Thymus (tissue), 11 donors: ENCODE measurements at regions not wholly inside any gene's neighbourhood (a gene's known extent, or its start where the extent isn't known, plus 50 kb on each side); places are given as distances from the start of the nearest gene placed in this dataset.
"Not testable (repeated sequence)": the region's sequence is repeated elsewhere in the genome, so short reads cannot be mapped to it uniquely, and the experiment has no call there.

Source experiments
- DNase-seq, 9 donors: peaks; one replicate each; pipeline ENCODE4 v3.0.0-alpha.2; 2013; ENCODE audit warnings: low spot score in 9 of 9, low read depth in 6 of 9, missing footprints in 1 of 9
- H3K27ac ChIP-seq, 2 donors: one replicate each; pipeline ENCODE4 v1.5.1; 2013; ENCODE audit warnings: control low read depth in 1 of 2, low read depth in 1 of 2, low read length in 1 of 2, mild to moderate bottlenecking in 1 of 2, moderate library complexity in 1 of 2
- H3K27me3 ChIP-seq, 2 donors: one replicate each; pipeline ENCODE4 v1.5.1; 2013; ENCODE audit warnings: low read length in 1 of 2; ENCODE audit not compliant: control insufficient read depth in 2 of 2, insufficient read depth in 1 of 2
- H3K36me3 ChIP-seq, 2 donors: one replicate each; pipeline ENCODE4 v1.5.1; 2013; ENCODE audit warnings: low read length in 1 of 2, mild to moderate bottlenecking in 1 of 2, moderate library complexity in 1 of 2; ENCODE audit not compliant: control insufficient read depth in 2 of 2, insufficient read depth in 2 of 2
- H3K4me1 ChIP-seq, 2 donors: one replicate each; pipeline ENCODE4 v1.5.1; 2013; ENCODE audit warnings: low read length in 2 of 2; ENCODE audit not compliant: control insufficient read depth in 2 of 2, insufficient read depth in 2 of 2
- H3K4me3 ChIP-seq, 2 donors: one replicate each; pipeline ENCODE4 v1.5.1; 2013; ENCODE audit warnings: low read length in 2 of 2, control low read depth in 1 of 2, mild to moderate bottlenecking in 1 of 2
- H3K9me3 ChIP-seq, 2 donors: one replicate each; pipeline ENCODE4 v1.5.1; 2013; ENCODE audit warnings: low read length in 1 of 2, mild to moderate bottlenecking in 1 of 2; ENCODE audit not compliant: control insufficient read depth in 2 of 2, insufficient read depth in 1 of 2
- WGBS: extraction: QIAGEN DNeasy Blood & Tissue Kit; methylation state at CpG from one replicate; pipeline ENCODE4 v1.1.7; 2013; 5-methylcytosine and 5-hydroxymethylcytosine counted together
- donor health status: healthy.

- no peaks in the 10 kb centered on the region for H3K36me3 ChIP-seq
- 90% methylated on average over 2 of the region's 2 CpGs for WGBS
- DNase-seq, result no peak
- no peak overlapping the region for H3K27ac ChIP-seq
- peaks cover 0 to 5% of the 10 kb centered on the region in 2 donors for H3K9me3 ChIP-seq
- H3K4me3 ChIP-seq, result no peak overlapping the region
- H3K27me3 ChIP-seq, result no peaks in the 10 kb centered on the region
- H3K4me1 ChIP-seq, result no peaks in the 10 kb centered on the region
Observed at GRCh38 chr7:106345421-106346166, 60.8 kb upstream of the NAMPT start.

GRCh38 chr7:106344861-106345260, 60.1 kb upstream of the NAMPT start:
- Histone ChIP-seq H3K27me3 (no peaks in the 10 kb centered on the region), H3K27ac (no peak overlapping the region), H3K9me3 (peaks cover 0 to 5% of the 10 kb centered on the region in 2 donors), H3K4me1 (no peaks in the 10 kb centered on the region), H3K4me3 (no peak overlapping the region), H3K36me3 (no peaks in the 10 kb centered on the region)
- 95% methylated on average over 4 of the region's 4 CpGs for WGBS
- DNase-seq, result no peak

GRCh38 chr7:106344211-106344610, 59.4 kb upstream of the NAMPT start:
- Histone ChIP-seq H3K27me3 (no peaks in the 10 kb centered on the region), H3K4me3 (no peak overlapping the region), H3K27ac (no peak overlapping the region), H3K9me3 (peaks cover 0 to 5% of the 10 kb centered on the region in 2 donors), H3K4me1 (no peaks in the 10 kb centered on the region), H3K36me3 (no peaks in the 10 kb centered on the region)
- no peak for DNase-seq
- WGBS, result 90% methylated on average over 3 of the region's 3 CpGs

- not testable (repeated sequence) for H3K4me1 ChIP-seq, H3K36me3 ChIP-seq, H3K27me3 ChIP-seq
Observed at GRCh38 chr7:106342049-106342448, 57.3 kb upstream of the NAMPT start.

GRCh38 chr7:106340247-106340596, 55.4 kb upstream of the NAMPT start:
- H3K27ac ChIP-seq, H3K27me3 ChIP-seq, H3K36me3 ChIP-seq, DNase-seq, H3K4me1 ChIP-seq, H3K9me3 ChIP-seq, H3K4me3 ChIP-seq: not testable (repeated sequence)
- WGBS, result 86% methylated on average over 3 of the region's 3 CpGs

More at GRCh38 chr7:106342049-106342448, 57.3 kb upstream of the NAMPT start:
- not testable (repeated sequence) for H3K9me3 ChIP-seq, DNase-seq, H3K4me3 ChIP-seq, H3K27ac ChIP-seq
- WGBS, result 88% methylated on average over 3 of the region's 3 CpGs

- 66% methylated on average over 1 of the region's 1 CpG for WGBS
Observed at GRCh38 chr7:106339513-106340246, 54.9 kb upstream of the NAMPT start.

GRCh38 chr7:106337754-106338153, 53.0 kb upstream of the NAMPT start:
- WGBS, result 88% methylated on average over 2 of the region's 2 CpGs
- no peak for DNase-seq
- H3K27me3 ChIP-seq, result no peaks in the 10 kb centered on the region
- no peaks in the 10 kb centered on the region for H3K36me3 ChIP-seq
- no peaks in the 10 kb centered on the region for H3K4me1 ChIP-seq
- H3K4me3 ChIP-seq, result no peak overlapping the region
- peaks cover 0 to 5% of the 10 kb centered on the region in 2 donors for H3K9me3 ChIP-seq
- H3K27ac ChIP-seq, result no peak overlapping the region

More at GRCh38 chr7:106339513-106340246, 54.9 kb upstream of the NAMPT start:
- no peaks in the 10 kb centered on the region for H3K27me3 ChIP-seq
- H3K9me3 ChIP-seq, result peaks cover 0 to 5% of the 10 kb centered on the region in 2 donors
- H3K4me1 ChIP-seq, result no peaks in the 10 kb centered on the region
- no peak overlapping the region for H3K4me3 ChIP-seq
- no peaks in the 10 kb centered on the region for H3K36me3 ChIP-seq
- no peak overlapping the region for H3K27ac ChIP-seq
- no peak for DNase-seq

- no peak for DNase-seq
Observed at GRCh38 chr7:106335814-106336213, 51.0 kb upstream of the NAMPT start.

More at GRCh38 chr7:106335814-106336213, 51.0 kb upstream of the NAMPT start:
- no peaks in the 10 kb centered on the region for H3K9me3 ChIP-seq
- no peak overlapping the region for H3K27ac ChIP-seq
- H3K27me3 ChIP-seq, result no peaks in the 10 kb centered on the region
- H3K4me1 ChIP-seq, result no peaks in the 10 kb centered on the region
- no peaks in the 10 kb centered on the region for H3K36me3 ChIP-seq
- no peak overlapping the region for H3K4me3 ChIP-seq
